Adrenal gland (tissue), 9 donors: ENCODE measurements at regions not wholly inside any gene's neighbourhood (a gene's known extent, or its start where the extent isn't known, plus 50 kb on each side); places are given as distances from the start of the nearest gene placed in this dataset.

Experiments used
- DNase-seq, 7 donors: peaks; one replicate each; pipeline ENCODE4 v3.0.0-alpha.2; 2019 to 2020
- H3K27ac ChIP-seq, 5 donors: fragments of 200-600 bp; sonication (generic) in 4 of 5; 1 replicate in 3 of 5; 2 replicates in 2 of 5; pipeline versions ENCODE4 v1.5.1 to v1.8.0; 2016 to 2020; ENCODE audit warnings: mild to moderate bottlenecking in 1 of 5
- H3K27me3 ChIP-seq: fragments of 200-600 bp; 2 replicates; pipeline ENCODE4 v1.8.0; 2021
- H3K36me3 ChIP-seq, 2 donors: fragments of 200-600 bp; replicated peaks in 1 of 2; 1 replicate in 1 of 2; 2 replicates in 1 of 2; pipeline versions ENCODE4 v1.5.1 to v1.8.0; 2018 to 2022
- H3K4me1 ChIP-seq, 2 donors: fragments of 200-600 bp; replicated peaks in 1 of 2; 1 replicate in 1 of 2; 2 replicates in 1 of 2; pipeline versions ENCODE4 v1.5.1 to v1.8.0; 2018 to 2021
- H3K4me3 ChIP-seq, 4 donors: fragments of 200-600 bp; sonication (generic) in 3 of 4; one replicate each; pipeline ENCODE4 v1.5.1; 2016 to 2018
- H3K9me3 ChIP-seq, 3 donors: fragments of 200-600 bp; sonication (generic) in 1 of 3; replicated peaks in 1 of 3; 1 replicate in 2 of 3; 2 replicates in 1 of 3; pipeline versions ENCODE4 v1.5.1 to v1.8.0; 2016 to 2021
- CTCF ChIP-seq, 6 experiments: fragments of 450-650 bp in 4 of 6; fragments of 200-600 bp in 2 of 6; sonication (generic) in 1 of 6; IDR thresholded peaks; 1 replicate in 5 of 6; 2 replicates in 1 of 6; pipeline versions ENCODE4 v1.5.1 to v1.8.0; 2016 to 2021; ENCODE audit warnings: antibody characterized with exemption in 6 of 6, mild to moderate bottlenecking in 2 of 6, moderate library complexity in 1 of 6
- POLR2A ChIP-seq, 2 donors: fragments of 450-650 bp; IDR thresholded peaks; one replicate each; pipeline ENCODE4 v1.6.1; 2017; ENCODE audit warnings: antibody characterized with exemption in 2 of 2, mild to moderate bottlenecking in 2 of 2, moderate library complexity in 1 of 2
- WGBS, 4 donors: extraction: QIAGEN DNeasy Blood & Tissue Kit in 2 of 4; methylation state at CpG; one replicate each; pipeline versions ENCODE4 v1.1.5 to v1.1.7; 2013 to 2017; 5-methylcytosine and 5-hydroxymethylcytosine counted together
- intact Hi-C, 2 donors: fragments of 100-400 bp; cut with DNase I; formaldehyde crosslinking; loops; one replicate each; pipeline versions ENCODE4 v1.14.1 to v1.15.0; 2022 to 2023
- donor health status: healthy with polysubstance abuse.
- donor health status: Bipolar disorder and iron deficiency.
- donor health status: DM: yes; HTN: yes; CAD: no.
- donor health status: DM: no; HTN: no; CAD: no.
- donor health status: DM: no; HTN: no; CAD: no.

DNA sequence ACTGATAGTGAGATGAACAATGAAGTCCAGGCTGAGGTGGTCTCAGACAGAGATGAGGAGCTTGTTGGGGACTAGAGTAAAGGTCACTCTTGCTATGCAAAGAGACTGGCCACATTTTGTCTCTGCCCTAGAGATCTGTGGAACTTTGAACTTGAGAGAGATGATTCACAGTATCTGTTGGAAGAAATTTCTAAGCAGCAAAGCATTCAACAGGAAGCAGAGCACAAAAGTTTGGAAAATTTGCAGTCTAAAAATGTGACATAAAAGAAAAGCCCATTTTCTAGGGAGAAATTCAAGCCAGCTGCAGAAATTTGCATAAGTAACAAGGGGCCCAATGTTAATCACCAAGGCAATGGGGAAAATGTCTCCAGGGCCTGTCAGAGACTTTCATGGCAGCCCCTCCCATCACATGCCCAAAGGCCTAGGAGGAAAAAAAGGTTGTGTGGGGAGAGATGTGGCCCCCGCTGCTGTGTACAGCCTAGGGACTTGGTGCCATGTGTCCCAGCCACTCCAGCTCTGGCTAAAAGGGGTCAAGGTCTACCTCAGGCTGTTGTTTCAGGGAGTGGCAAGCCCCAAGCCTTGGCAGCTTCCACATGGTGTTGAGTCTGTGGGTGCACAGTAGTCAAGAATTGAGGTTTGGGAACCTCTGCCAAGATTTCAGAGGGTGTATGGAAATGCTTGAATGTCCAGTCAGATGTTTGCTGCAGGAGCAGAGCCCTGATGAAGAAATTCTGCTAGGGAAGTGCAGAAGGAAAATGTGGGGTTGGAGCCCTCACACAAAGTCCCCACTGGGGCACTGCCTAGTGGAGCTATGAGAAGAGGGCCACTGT lies 262.8 kb downstream of the DKK2 start:
- 81 to 100% (median 87%) methylated on average over 1 of the region's 1 CpG for WGBS, 4 donors
- no peak overlapping the region for H3K27ac ChIP-seq
- DNase-seq, result no peak
- no peak overlapping the region for H3K4me3 ChIP-seq
- no peaks in the 10 kb centered on the region for H3K36me3 ChIP-seq
- intact Hi-C loops, result no loop called here
- H3K9me3 ChIP-seq, result no peaks in the 10 kb centered on the region
- no peak for TF ChIP-seq CTCF (IDR thresholded peaks at IDR 0.05)
- TF ChIP-seq POLR2A (IDR thresholded peaks at IDR 0.05), result no peak
- H3K27me3 ChIP-seq, result no peaks in the 10 kb centered on the region
- H3K4me1 ChIP-seq, result no peaks in the 10 kb centered on the region

DNA sequence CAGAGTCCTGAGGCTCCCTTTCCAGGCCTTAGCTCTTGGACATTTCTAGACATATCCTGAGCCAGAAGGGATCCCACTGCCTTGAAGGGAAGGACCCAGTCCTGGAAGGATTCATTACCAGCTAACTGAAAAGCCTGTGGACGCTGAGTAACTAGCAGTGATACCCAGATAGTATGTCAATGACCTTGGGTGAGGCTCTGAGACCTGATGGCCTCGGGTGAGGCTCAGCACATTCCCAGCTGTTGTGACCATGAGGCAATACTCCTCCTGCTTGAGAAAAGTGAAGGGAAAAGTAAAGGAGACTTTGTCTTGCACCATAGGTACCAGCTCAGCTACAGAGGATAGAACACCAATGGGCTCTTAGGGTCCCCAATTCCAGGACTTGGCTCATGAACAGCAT lies 268.1 kb downstream of the DKK2 start:
- Histone ChIP-seq H3K36me3 (no peaks in the 10 kb centered on the region), H3K4me3 (no peak overlapping the region), H3K27me3 (no peaks in the 10 kb centered on the region), H3K9me3 (no peaks in the 10 kb centered on the region), H3K4me1 (no peaks in the 10 kb centered on the region), H3K27ac (no peak overlapping the region)
- WGBS, 4 donors, result 47 to 60% (median 59%) methylated on average over 2 of the region's 2 CpGs
- no peak for DNase-seq
- TF ChIP-seq CTCF (IDR thresholded peaks at IDR 0.05), result no peak
- TF ChIP-seq POLR2A (IDR thresholded peaks at IDR 0.05), result no peak
- intact Hi-C loops, result no loop called here

- Histone ChIP-seq H3K36me3 (no peaks in the 10 kb centered on the region), H3K4me3 (no peak overlapping the region), H3K4me1 (no peaks in the 10 kb centered on the region), H3K27ac (no peak overlapping the region), H3K9me3 (no peaks in the 10 kb centered on the region), H3K27me3 (no peaks in the 10 kb centered on the region)
- intact Hi-C loops, result no loop called here
- TF ChIP-seq POLR2A (IDR thresholded peaks at IDR 0.05) (no peak), CTCF (IDR thresholded peaks at IDR 0.05) (no peak)
- no peak for DNase-seq
These were observed 269.6 kb downstream of the DKK2 start for GRCh38 chr4:106766519-106766918.

GRCh38 chr4:106764774-106765173 lies 271.3 kb downstream of the DKK2 start:
- intact Hi-C loops, result no loop called here
- no peak for DNase-seq
- no peak overlapping the region for H3K4me3 ChIP-seq
- H3K36me3 ChIP-seq, result no peaks in the 10 kb centered on the region
- no peaks in the 10 kb centered on the region for H3K9me3 ChIP-seq
- no peak for TF ChIP-seq CTCF (IDR thresholded peaks at IDR 0.05)
- TF ChIP-seq POLR2A (IDR thresholded peaks at IDR 0.05), result no peak
- H3K27ac ChIP-seq, result no peak overlapping the region
- no peaks in the 10 kb centered on the region for H3K27me3 ChIP-seq
- 50 to 78% (median 72%) methylated on average over 4 of the region's 4 CpGs for whole genome bisulfite sequencing, 4 donors
- H3K4me1 ChIP-seq, result no peaks in the 10 kb centered on the region
